SW 1271 (cell line): ENCODE measurements at regions not wholly inside any gene's neighbourhood (a gene's known extent, or its start where the extent isn't known, plus 50 kb on each side); places are given as distances from the start of the nearest gene placed in this dataset.

Experiments
- DNase-seq, 2 experiments: peaks; one replicate each; lab custom pipeline; 2025; lab: John Stamatoyannopoulos, UW

- no peak for DNase-seq
Measured at GRCh38 chr3:28646435-28646834, 297.8 kb upstream of the AZI2 start.

GRCh38 chr3:28649266-28649665 is 300.6 kb upstream of the AZI2 start:
- DNase-seq = no peak

GRCh38 chr3:28651159-28651558 is 302.5 kb upstream of the AZI2 start:
- no peak for DNase-seq

- no peak for DNase-seq
Measured at GRCh38 chr3:28664123-28664522, 315.5 kb upstream of the AZI2 start.

GRCh38 chr3:28667646-28668621 is 319.3 kb upstream of the AZI2 start:
- DNase-seq = peak; percentile 22 to 64

GRCh38 chr3:28669870-28670269 is 321.2 kb upstream of the AZI2 start:
- DNase-seq = no peak

- DNase-seq = no peak
Measured at GRCh38 chr3:28672406-28672805, 323.8 kb upstream of the AZI2 start.

GRCh38 chr3:28673446-28673845 is 324.8 kb upstream of the AZI2 start:
- DNase-seq = no peak

- DNase-seq = no peak
Measured at GRCh38 chr3:28674212-28674611, 325.6 kb upstream of the AZI2 start.

GRCh38 chr3:28677581-28677980 is 329.0 kb upstream of the AZI2 start:
- no peak for DNase-seq

- DNase-seq = no peak
Measured at GRCh38 chr3:28678086-28678485, 329.5 kb upstream of the AZI2 start.

GRCh38 chr3:28680050-28680449 is 331.4 kb upstream of the AZI2 start:
- no peak for DNase-seq

GRCh38 chr3:28682121-28682520 is 333.5 kb upstream of the AZI2 start:
- no peak for DNase-seq

- no peak for DNase-seq
Measured at GRCh38 chr3:28690176-28690575, 341.6 kb upstream of the AZI2 start.

GRCh38 chr3:28698706-28699105 is 350.1 kb upstream of the AZI2 start:
- DNase-seq = no peak

- DNase-seq = no peak
Measured at GRCh38 chr3:28699283-28699682, 350.7 kb upstream of the AZI2 start.

GRCh38 chr3:28700728-28701127 is 352.1 kb upstream of the AZI2 start:
- no peak for DNase-seq

GRCh38 chr3:28703843-28704242 is 355.2 kb upstream of the AZI2 start:
- DNase-seq = no peak

GRCh38 chr3:28711293-28711692 is 362.7 kb upstream of the AZI2 start:
- no peak for DNase-seq

- DNase-seq = no peak
Measured at GRCh38 chr3:28716939-28717338, 368.3 kb upstream of the AZI2 start.

GRCh38 chr3:28718074-28718849 is 369.6 kb upstream of the AZI2 start:
- no peak for DNase-seq

GRCh38 chr3:28726840-28727239 is 378.2 kb upstream of the AZI2 start:
- peak in 1 of 2 experiments; percentile 37 for DNase-seq

- DNase-seq = no peak
Measured at GRCh38 chr3:28727307-28727706, 378.7 kb upstream of the AZI2 start.
